HCT116 (cell line): ENCODE measurements at regions not wholly inside any gene's neighbourhood (a gene's known extent, or its start where the extent isn't known, plus 50 kb on each side); places are given as distances from the start of the nearest gene placed in this dataset.

ENCODE experiments used
- ATAC-seq: fragments of 200-7000 bp; cut with Tn5 transposase; 2 replicates; pipeline ENCODE4 v1.9.1; 2020; ENCODE audit warnings: mild to moderate bottlenecking, moderate library complexity
- BruUV-seq: library from RNA; stranded (reverse); fragments of 400-500 nt; replicated peaks from 2 replicates; lab custom pipeline; 2021; lab: Mats Ljungman, UMichigan
- CTCF ChIA-PET: fragments of 300-600 bp; sonication (Branson Sonifier 250); formaldehyde crosslinking; loops from one replicate; lab custom pipeline; 2021; ENCODE audit warnings: antibody characterized with exemption; lab: Charles Lee
- POLR2A ChIA-PET: fragments of 300-600, 350-600 bp; sonication (Branson Sonifier 250); formaldehyde crosslinking; loops from one replicate; lab custom pipeline; 2021; ENCODE audit warnings: antibody characterized with exemption; lab: Charles Lee
- RAD21 ChIA-PET, 2 experiments: fragments of 300-600 bp; sonication (Branson Sonifier 250); formaldehyde crosslinking; loops; one replicate each; lab custom pipeline; 2023; ENCODE audit warnings: low total read pairs in 2 of 2; ENCODE audit not compliant: uncharacterized antibody in 2 of 2, unreplicated experiment in 2 of 2, low non-redundant PET in 1 of 2; lab: Charles Lee
- DNase-seq: peaks from one replicate; pipeline ENCODE4 v3.0.0-alpha.2; 2010; ENCODE audit warnings: low read depth, low spot score
- H2AFZ ChIP-seq: fragments of 200-600 bp; shearing (Covaris generic), sonication (generic); 2 replicates; pipeline ENCODE4 v1.6.1; 2017; ENCODE audit warnings: low read depth, mixed run types, mixed read lengths, antibody characterized with exemption, low read length; ENCODE audit not compliant: poor library complexity, severe bottlenecking
- H3K27ac ChIP-seq: 2 replicates; pipeline ENCODE4 v1.5.1; 2012; ENCODE audit warnings: low read depth, low read length
- H3K27me3 ChIP-seq: fragments of 200-600 bp; sonication (generic); 2 replicates; pipeline ENCODE4 v1.6.1; 2016; ENCODE audit warnings: mixed run types, low read length, mixed read lengths; ENCODE audit not compliant: insufficient read depth
- H3K36me3 ChIP-seq, 2 experiments: fragments of 200-500 bp in 1 of 2; fragments of 200-600 bp in 1 of 2; sonication (Bioruptor generic) in 1 of 2; sonication (generic) in 1 of 2; 2 replicates each; pipeline versions ENCODE4 v1.5.1 to v1.6.1; 2014 to 2016; ENCODE audit warnings: low read length in 2 of 2, inconsistent platforms in 1 of 2, mixed read lengths in 1 of 2, mixed run types in 1 of 2; ENCODE audit not compliant: insufficient read depth in 2 of 2, control insufficient read depth in 1 of 2
- H3K4me1 ChIP-seq, 2 experiments: fragments of 200-600 bp in 1 of 2; sonication (generic) in 1 of 2; 2 replicates each; pipeline versions ENCODE4 v1.5.1 to v1.6.1; 2012 to 2017; ENCODE audit warnings: low read length in 2 of 2, inconsistent platforms in 1 of 2, mild to moderate bottlenecking in 1 of 2, mixed read lengths in 1 of 2, mixed run types in 1 of 2, moderate library complexity in 1 of 2; ENCODE audit not compliant: insufficient read depth in 2 of 2, control insufficient read depth in 1 of 2
- H3K4me2 ChIP-seq: fragments of 200-600 bp; sonication (generic); 2 replicates; pipeline ENCODE4 v1.6.1; 2017; ENCODE audit warnings: mixed run types, low read length, mixed read lengths
- H3K4me3 ChIP-seq, 2 experiments: fragments of 200-600 bp in 1 of 2; sonication (generic) in 1 of 2; replicated peaks in 1 of 2; 2 replicates each; pipeline ENCODE4 v1.5.1; 2011 to 2016; ENCODE audit warnings: low read length in 2 of 2, control low read depth in 1 of 2, low read depth in 1 of 2, mild to moderate bottlenecking in 1 of 2, mixed read lengths in 1 of 2, mixed run types in 1 of 2
- H3K79me2 ChIP-seq: fragments of 200-600 bp; sonication (generic); 2 replicates; pipeline ENCODE4 v1.6.1; 2017; ENCODE audit warnings: mild to moderate bottlenecking, mixed run types, low read length, moderate library complexity, mixed read lengths; ENCODE audit not compliant: insufficient read depth
- H3K9ac ChIP-seq: fragments of 200-600 bp; sonication (generic); 2 replicates; pipeline ENCODE4 v1.6.1; 2016; ENCODE audit warnings: low read length, mixed read lengths
- H3K9me2 ChIP-seq: fragments of 200-600 bp; sonication (generic), shearing (Covaris generic); 2 replicates; pipeline ENCODE4 v1.6.1; 2017; ENCODE audit warnings: mixed run types, mild to moderate bottlenecking, moderate library complexity; ENCODE audit not compliant: insufficient read depth
- H3K9me3 ChIP-seq, 2 experiments: fragments of 200-500 bp in 1 of 2; fragments of 200-600 bp in 1 of 2; sonication (Bioruptor generic) in 1 of 2; sonication (generic) in 1 of 2; 2 replicates each; pipeline ENCODE4 v1.6.1; 2014 to 2017; ENCODE audit warnings: low read length in 2 of 2, mixed read lengths in 2 of 2, inconsistent platforms in 1 of 2, low read depth in 1 of 2, mild to moderate bottlenecking in 1 of 2, mixed run types in 1 of 2, moderate library complexity in 1 of 2; ENCODE audit not compliant: control insufficient read depth in 1 of 2, insufficient read depth in 1 of 2
- H4K20me1 ChIP-seq: fragments of 200-600 bp; sonication (generic), shearing (Covaris generic); 2 replicates; pipeline ENCODE4 v1.6.1; 2017; ENCODE audit warnings: mixed run types, mild to moderate bottlenecking, moderate library complexity; ENCODE audit not compliant: insufficient read depth
- ATF3 ChIP-seq: IDR thresholded peaks from 2 replicates; pipeline ENCODE4 v1.6.1; 2012
- CBX3 ChIP-seq: IDR thresholded peaks from 2 replicates; pipeline ENCODE4 v1.6.1; 2012; ENCODE audit warnings: low read depth
- CEBPB ChIP-seq: IDR thresholded peaks from 2 replicates; pipeline ENCODE4 v1.6.1; 2012; ENCODE audit warnings: low read depth
- CTCF ChIP-seq, 3 experiments: fragments of 200-600 bp in 1 of 3; sonication (generic) in 1 of 3; IDR thresholded peaks in 2 of 3; conservative IDR thresholded peaks in 1 of 3; 2 replicates each; pipeline ENCODE4 v1.5.1; 2012 to 2017; ENCODE audit warnings: low read depth in 2 of 3, low read length in 2 of 3, antibody characterized with exemption in 1 of 3, borderline replicate concordance in 1 of 3, control low read depth in 1 of 3, mild to moderate bottlenecking in 1 of 3, mixed read lengths in 1 of 3, mixed run types in 1 of 3, moderate library complexity in 1 of 3; ENCODE audit not compliant: insufficient read depth in 1 of 3
- JUND ChIP-seq: IDR thresholded peaks from 2 replicates; pipeline ENCODE4 v1.6.1; 2012
- MAX ChIP-seq: IDR thresholded peaks from 2 replicates; pipeline ENCODE4 v1.6.1; 2012
- POLR2AphosphoS5 ChIP-seq: IDR thresholded peaks from 2 replicates; pipeline ENCODE4 v1.6.1; 2011; ENCODE audit warnings: mild to moderate bottlenecking, low read depth, low read length, moderate library complexity
- RAD21 ChIP-seq: IDR thresholded peaks from 2 replicates; pipeline ENCODE4 v1.6.1; 2012; ENCODE audit warnings: low read depth, mild to moderate bottlenecking
- REST ChIP-seq: IDR thresholded peaks from 2 replicates; pipeline ENCODE4 v1.6.1; 2012; ENCODE audit warnings: low read depth
- SIN3A ChIP-seq: IDR thresholded peaks from 2 replicates; pipeline ENCODE4 v1.6.1; 2012; ENCODE audit warnings: low read depth
- TCF7L2 ChIP-seq: IDR thresholded peaks from 2 replicates; pipeline ENCODE4 v1.7.0; 2011; ENCODE audit warnings: borderline replicate concordance, inconsistent platforms; ENCODE audit not compliant: insufficient read depth, insufficient read length; ENCODE audit errors: extremely low read depth
- YY1 ChIP-seq: IDR thresholded peaks from 2 replicates; pipeline ENCODE4 v1.6.1; 2011; ENCODE audit warnings: low read length, low read depth, moderate library complexity, mild to moderate bottlenecking; ENCODE audit not compliant: insufficient replicate concordance; ENCODE audit errors: extremely low read depth
- ZFX ChIP-seq: fragments of 450-650 bp; IDR thresholded peaks from 2 replicates; pipeline ENCODE4 v1.6.1; 2017
- ZNF274 ChIP-seq: fragments of 200-500 bp; sonication (Bioruptor generic); IDR thresholded peaks from 2 replicates; pipeline ENCODE4 v1.6.1; 2014; ENCODE audit warnings: mild to moderate bottlenecking, low read depth, low read length, inconsistent platforms
- intact Hi-C: fragments of 100-400 bp; cut with micrococcal nuclease; formaldehyde crosslinking; loops from 2 replicates; pipeline ENCODE4 v1.10.0; 2022

GRCh38 chr12:126506426-126507182 is 1441.4 kb downstream of the AACS start (continued):
- TF ChIP-seq SIN3A, result no peak
- no peak for TF ChIP-seq YY1
- no peak for TF ChIP-seq ZFX
- no peak for TF ChIP-seq REST
- TF ChIP-seq POLR2AphosphoS5, result no peak
- no peak for TF ChIP-seq JUND
- no peak for TF ChIP-seq TCF7L2

GRCh38 chr12:126507231-126507630 is 1442.0 kb downstream of the AACS start:
- ChIA-PET RAD21 (no interaction called here), CTCF (no interaction called here), POLR2A (no interaction called here)
- no peaks in the 10 kb centered on the region for H3K4me1 ChIP-seq
- ATAC-seq, result no peak
- intact Hi-C loops, result no loop called here
- H4K20me1 ChIP-seq, result no peaks in the 10 kb centered on the region
- no TSS peak for BruUV-seq
- H3K9me3 ChIP-seq, result peaks cover 4 to 28% of the 10 kb centered on the region in 2 experiments; a peak in 2 of 4 replicates
- H2AFZ ChIP-seq, result no peak overlapping the region
- no peak overlapping the region for H3K27ac ChIP-seq
- no peaks in the 10 kb centered on the region for H3K27me3 ChIP-seq
- no peak overlapping the region for H3K4me3 ChIP-seq
- H3K9ac ChIP-seq, result no peak overlapping the region
- no peaks in the 10 kb centered on the region for H3K36me3 ChIP-seq
- TF ChIP-seq RAD21 (no peak), ATF3 (no peak), CEBPB (no peak), MAX (no peak), CBX3 (no peak), TCF7L2 (no peak), ZNF274 (no peak), REST (no peak), POLR2AphosphoS5 (no peak), CTCF (IDR thresholded peaks at IDR 0.05 in 2 of 3, conservative IDR thresholded peaks at IDR 0.05 in 1 of 3; ENCODE audit: borderline replicate concordance in 1 of 3, insufficient read depth in 1 of 3, low read depth in 2 of 3, low read length in 2 of 3) (no peak)
- H3K4me2 ChIP-seq, result no peak overlapping the region
- H3K79me2 ChIP-seq, result no peaks in the 10 kb centered on the region
- no peaks in the 10 kb centered on the region for H3K9me2 ChIP-seq
- no peak for DNase-seq
